Motor neuron (in vitro differentiated cells): ENCODE measurements at regions not wholly inside any gene's neighbourhood (a gene's known extent, or its start where the extent isn't known, plus 50 kb on each side); places are given as distances from the start of the nearest gene placed in this dataset.

Source experiments
- ATAC-seq, 8 experiments: fragments of 200-7000 bp; cut with Tn5 transposase; replicated peaks in 6 of 8; 2 replicates each; pipeline ENCODE4 v1.8.0; 2021; ENCODE audit warnings: mild to moderate bottlenecking in 8 of 8, moderate library complexity in 8 of 8
- H3K27ac ChIP-seq, 2 donors: fragments of 250-450 bp; sonication (Bioruptor Pico); 2 replicates each; pipeline ENCODE4 v1.9.0; 2021; ENCODE audit warnings: antibody characterized with exemption in 2 of 2, mild to moderate bottlenecking in 2 of 2, moderate library complexity in 1 of 2
- H3K4me1 ChIP-seq, 2 donors: fragments of 250-450 bp; sonication (Bioruptor Pico); replicated peaks in 1 of 2; 2 replicates each; pipeline ENCODE4 v1.6.1; 2021; ENCODE audit warnings: antibody characterized with exemption in 2 of 2, mild to moderate bottlenecking in 2 of 2, moderate library complexity in 1 of 2
- H3K4me3 ChIP-seq, 5 donors: fragments of 250-450 bp; sonication (Bioruptor Pico); 2 replicates each; pipeline ENCODE4 v1.9.0; 2021; ENCODE audit warnings: antibody characterized with exemption in 5 of 5, mild to moderate bottlenecking in 5 of 5, moderate library complexity in 4 of 5
- WGBS, 10 experiments: fragments of 450-650 bp; shearing (Covaris generic); methylation state at CpG; one replicate each; pipeline ENCODE4 v1.0.0; 2022; 5-methylcytosine and 5-hydroxymethylcytosine counted together
- in situ Hi-C, 9 experiments: fragments of 400-800 bp; cut with MboI; loops; one replicate each; pipeline ENCODE4 v1.15.0; 2021; ENCODE audit warnings: low sequenced_read_pairs in 9 of 9, low pct_unique_long_range_greater_than_20kb in 2 of 9; ENCODE audit not compliant: unreplicated experiment in 9 of 9

DNA sequence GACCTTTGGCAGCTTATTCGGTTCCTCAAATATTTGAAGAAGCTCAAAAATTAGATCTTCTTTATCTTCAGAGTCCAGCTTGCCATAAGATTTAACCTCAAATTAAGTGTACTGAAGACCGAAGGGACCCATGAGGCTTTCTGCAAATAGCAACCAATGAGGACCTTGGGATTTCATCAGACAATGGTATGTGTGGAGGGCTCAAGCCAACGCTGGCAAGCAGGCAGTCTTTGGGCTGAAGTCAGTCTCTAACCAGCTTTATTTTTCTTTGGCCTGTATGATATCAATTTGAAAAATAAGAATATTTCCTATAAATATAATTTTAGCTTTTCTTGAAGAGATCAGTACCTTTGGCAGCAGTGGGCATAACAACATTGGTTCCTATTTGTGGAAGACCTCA lies 692.7 kb downstream of the MCTP2 start:
- no peak for ATAC-seq
- H3K4me1 ChIP-seq = peaks cover 0 to 8% of the 10 kb centered on the region in 2 donors
- in situ Hi-C loops = no loop called here
- H3K27ac ChIP-seq = no peak overlapping the region
- WGBS, 10 experiments = 0 to 100% (median 83%) methylated on average over 1 to 3 of the region's 3 CpGs; no CpG with 5 or more reads in 1 of the 10 experiments
- H3K4me3 ChIP-seq = no peak overlapping the region

DNA sequence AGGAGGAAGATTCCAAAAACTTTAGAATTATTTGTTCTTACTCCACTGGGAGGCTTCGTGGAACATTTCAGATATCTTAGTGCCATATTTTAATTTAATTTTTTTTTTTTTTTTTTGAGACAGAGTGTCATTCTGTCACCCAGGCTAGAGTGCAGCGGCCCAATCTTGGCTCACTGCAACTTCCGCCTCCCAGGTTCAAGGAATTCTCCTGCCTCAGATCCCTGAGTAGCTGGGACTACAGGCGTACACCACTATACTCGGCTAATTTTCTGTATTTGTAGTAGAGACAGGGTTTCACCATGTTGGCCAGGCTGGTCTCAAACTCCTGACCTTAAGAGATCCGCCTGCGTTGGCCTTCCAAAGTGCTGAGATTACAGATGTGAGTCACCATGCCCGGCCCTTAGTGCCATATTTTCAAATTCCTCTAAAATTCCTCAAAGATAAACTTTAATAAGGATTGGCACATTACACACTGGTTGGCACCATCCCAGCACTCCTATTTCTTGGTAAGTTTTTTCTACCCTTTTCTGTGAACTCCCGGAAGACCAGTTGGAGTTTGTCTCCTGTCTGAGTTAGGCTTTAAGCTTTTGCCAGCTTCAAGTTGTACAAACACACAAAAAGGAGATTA lies 693.7 kb downstream of the MCTP2 start:
- in situ Hi-C loops = no loop called here
- Histone ChIP-seq H3K27ac (no peak overlapping the region), H3K4me1 (peaks cover 0 to 8% of the 10 kb centered on the region in 2 donors), H3K4me3 (no peak overlapping the region)
- 31 to 97% (median 91%) methylated on average over 2 to 7 of the region's 9 CpGs for WGBS, 10 experiments
- no peak for ATAC-seq

- H3K4me1 ChIP-seq = peaks cover 0 to 8% of the 10 kb centered on the region in 2 donors
- ATAC-seq = peak in 1 of 8 experiments; percentile 75
- H3K4me3 ChIP-seq = no peak overlapping the region
- 25 to 100% (median 83%) methylated on average over 1 to 3 of the region's 3 CpGs; no CpG with 5 or more reads in 2 of the 10 experiments for WGBS, 10 experiments
- no peak overlapping the region for H3K27ac ChIP-seq
- in situ Hi-C loops = no loop called here
Measured at GRCh38 chr15:94925680-94926079, 694.3 kb downstream of the MCTP2 start.

- Histone ChIP-seq H3K4me3 (no peak overlapping the region), H3K4me1 (peaks cover 0 to 8% of the 10 kb centered on the region in 2 donors), H3K27ac (no peak overlapping the region)
- 0 to 100% (median 73%) methylated on average over 1 to 3 of the region's 3 CpGs; no CpG with 5 or more reads in 1 of the 10 experiments for WGBS, 10 experiments
- ATAC-seq = peak in 2 of 8 experiments; percentile 76 to 95
- in situ Hi-C loops = no loop called here
Measured at GRCh38 chr15:94927003-94927402, 695.6 kb downstream of the MCTP2 start.

DNA sequence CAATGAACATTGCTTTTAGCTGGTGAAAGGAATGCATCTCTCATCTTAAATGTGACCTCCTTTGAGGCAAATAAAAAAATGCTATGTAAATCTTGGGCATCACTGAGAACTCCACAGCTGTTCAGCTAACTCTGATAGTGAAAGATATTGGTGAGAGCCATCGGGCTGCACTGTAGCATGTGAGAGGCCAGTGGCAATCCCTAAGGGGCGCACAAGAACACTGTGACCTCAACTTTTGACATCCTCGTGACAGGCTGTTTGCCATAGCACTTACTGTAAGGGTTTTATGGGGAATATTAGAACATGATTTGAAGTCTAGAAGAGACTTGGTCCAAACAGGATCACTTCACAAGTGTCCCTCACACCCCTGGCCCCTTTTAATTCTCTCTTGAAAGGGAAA lies 697.9 kb downstream of the MCTP2 start:
- Histone ChIP-seq H3K4me1 (peaks cover 0 to 8% of the 10 kb centered on the region in 2 donors), H3K4me3 (no peak overlapping the region), H3K27ac (no peak overlapping the region)
- in situ Hi-C loops = no loop called here
- 0 to 100% (median 73%) methylated on average over 1 to 3 of the region's 3 CpGs; no CpG with 5 or more reads in 2 of the 10 experiments for whole genome bisulfite sequencing, 10 experiments
- ATAC-seq = peak in 1 of 8 experiments; percentile 24

DNA sequence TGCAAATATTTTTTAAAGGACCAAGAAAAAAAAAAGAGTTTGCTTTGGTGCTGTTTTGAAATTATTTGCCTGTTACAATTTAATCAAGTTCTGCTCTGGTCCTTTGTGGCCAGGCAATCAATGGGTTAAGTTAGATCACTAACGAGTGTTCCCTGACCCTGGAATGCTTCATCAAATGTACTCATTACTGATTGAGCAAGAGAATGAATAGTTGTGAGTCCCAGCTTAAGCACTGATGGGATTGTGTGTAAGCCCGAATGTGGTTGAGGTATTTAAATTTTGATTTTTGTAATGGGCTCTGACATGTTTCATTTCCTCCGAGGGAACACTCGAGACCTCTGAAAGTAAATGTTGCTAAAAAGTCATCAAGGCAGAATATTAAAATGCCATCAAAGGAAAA lies 699.1 kb downstream of the MCTP2 start:
- H3K4me1 ChIP-seq = peaks cover 0 to 8% of the 10 kb centered on the region in 2 donors
- in situ Hi-C loops = no loop called here
- ATAC-seq = no peak

GRCh38 chr15:94930960-94931359 lies 699.6 kb downstream of the MCTP2 start:
- H3K4me1 ChIP-seq = peaks cover 0 to 7% of the 10 kb centered on the region in 2 donors
- H3K27ac ChIP-seq = no peak overlapping the region
- no peak for ATAC-seq
- no peak overlapping the region for H3K4me3 ChIP-seq
- 0 to 100% (median 83%) methylated on average over 1 to 4 of the region's 4 CpGs; no CpG with 5 or more reads in 1 of the 10 experiments for WGBS, 10 experiments
- in situ Hi-C loops = no loop called here

More for the DNA sequence above, 699.1 kb downstream of the MCTP2 start:
- Histone ChIP-seq H3K4me3 (no peak overlapping the region), H3K27ac (no peak overlapping the region)
- 12 to 95% (median 67%) methylated on average over 2 to 4 of the region's 4 CpGs; no CpG with 5 or more reads in 1 of the 10 experiments for WGBS, 10 experiments

DNA sequence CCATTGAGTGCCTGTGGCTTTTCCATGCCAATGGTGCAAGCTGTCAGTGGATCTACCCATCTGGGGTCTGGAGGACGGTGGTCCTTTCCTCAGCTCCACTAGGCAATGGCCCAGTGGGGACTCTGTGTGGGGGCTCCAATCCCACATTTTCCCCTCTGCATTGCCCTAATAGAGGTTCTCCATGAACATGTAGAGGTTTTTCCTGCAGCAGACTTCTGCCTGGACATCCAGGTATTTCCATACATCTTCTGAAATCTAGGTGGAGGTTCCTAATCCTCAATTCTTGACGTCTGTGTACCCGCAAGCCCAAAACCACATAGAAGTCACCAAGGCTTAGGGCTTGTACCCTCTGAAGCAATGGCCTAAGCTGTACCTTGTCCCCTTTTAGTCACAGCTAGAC lies 703.1 kb downstream of the MCTP2 start:
- 40 to 100% (median 90%) methylated on average over 1 of the region's 3 CpGs; no CpG with 5 or more reads in 6 of the 10 experiments for WGBS, 10 experiments
- Histone ChIP-seq H3K4me1 (no peaks in the 10 kb centered on the region), H3K27ac (no peak overlapping the region), H3K4me3 (no peak overlapping the region)
- ATAC-seq = no peak
- in situ Hi-C loops = no loop called here

DNA sequence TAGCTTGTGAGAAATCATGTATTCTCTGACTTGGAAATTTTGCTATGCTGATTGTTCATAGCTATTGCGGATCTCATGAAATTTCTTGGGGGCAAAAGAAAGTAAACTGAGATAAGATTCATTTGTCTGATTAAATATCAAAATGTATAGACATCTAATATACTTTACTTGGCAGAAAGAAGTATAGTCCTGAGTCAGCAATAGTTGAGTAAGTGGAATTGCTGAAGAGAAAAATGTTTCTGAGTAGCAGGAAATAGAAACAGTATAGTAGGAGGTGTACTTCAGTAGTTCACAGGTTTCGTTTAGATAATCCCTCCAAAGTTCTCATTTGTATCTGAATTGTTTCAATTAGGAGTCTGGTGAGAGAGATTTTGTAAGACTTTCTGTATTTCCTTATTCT lies 705.9 kb downstream of the MCTP2 start:
- ATAC-seq = no peak
- Histone ChIP-seq H3K4me3 (no peak overlapping the region), H3K27ac (no peak overlapping the region), H3K4me1 (no peaks in the 10 kb centered on the region)
- 0 to 100% (median 96%) methylated on average over 1 to 2 of the region's 2 CpGs; no CpG with 5 or more reads in 1 of the 10 experiments for WGBS, 10 experiments
- in situ Hi-C loops = no loop called here

GRCh38 chr15:94943888-94944287 lies 712.5 kb downstream of the MCTP2 start:
- Histone ChIP-seq H3K27ac (no peak overlapping the region), H3K4me1 (no peaks in the 10 kb centered on the region), H3K4me3 (no peak overlapping the region)
- in situ Hi-C loops = no loop called here
- no peak for ATAC-seq

DNA sequence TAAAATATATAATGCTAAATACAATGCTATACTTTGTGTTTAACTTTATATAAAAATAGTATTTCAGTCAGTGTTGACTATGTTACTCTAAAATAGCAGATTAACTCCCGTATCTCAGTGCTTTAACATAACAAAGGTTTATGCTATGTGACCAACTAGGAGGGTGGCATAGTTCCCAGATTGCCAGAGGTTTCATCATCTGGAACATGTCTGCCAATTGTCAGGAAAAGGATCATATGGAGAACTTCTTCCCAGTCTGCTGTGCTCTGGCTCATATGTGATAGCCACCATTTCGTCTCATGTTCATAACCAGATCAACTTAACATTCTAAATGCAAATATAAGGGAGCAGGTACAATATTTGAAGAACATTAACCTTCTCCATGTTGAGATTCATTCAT lies 720.2 kb downstream of the MCTP2 start:
- in situ Hi-C loops = no loop called here
- 6 to 83% (median 58%) methylated on average over 1 to 2 of the region's 2 CpGs; no CpG with 5 or more reads in 1 of the 10 experiments for WGBS, 10 experiments

GRCh38 chr15:94963953-94964352 lies 732.6 kb downstream of the MCTP2 start:
- Histone ChIP-seq H3K4me3 (no peak overlapping the region), H3K4me1 (peaks cover 0 to 10% of the 10 kb centered on the region in 2 donors), H3K27ac (no peak overlapping the region)
- in situ Hi-C loops = no loop called here
- ATAC-seq = no peak

More for the DNA sequence above, 720.2 kb downstream of the MCTP2 start:
- Histone ChIP-seq H3K4me3 (no peak overlapping the region), H3K27ac (peak overlapping the region in 1 of 2 donors; percentile 55), H3K4me1 (peaks cover 0 to 9% of the 10 kb centered on the region in 2 donors)
- no peak for ATAC-seq

- H3K4me3 ChIP-seq = no peak overlapping the region
- WGBS, 10 experiments = 0 to 91% (median 57%) methylated on average over 1 to 3 of the region's 3 CpGs
- H3K4me1 ChIP-seq = peaks cover 5 to 22% of the 10 kb centered on the region in 2 donors
- H3K27ac ChIP-seq = no peak overlapping the region
- ATAC-seq = no peak
- in situ Hi-C loops = no loop called here
Measured at GRCh38 chr15:94965593-94965992, 734.2 kb downstream of the MCTP2 start.

- H3K27ac ChIP-seq = no peak overlapping the region
- ATAC-seq = no peak
- in situ Hi-C loops = no loop called here
- H3K4me1 ChIP-seq = peaks cover 11 to 44% of the 10 kb centered on the region in 2 donors
- 10 to 80% (median 45%) methylated on average over 1 to 5 of the region's 5 CpGs for WGBS, 10 experiments
- no peak overlapping the region for H3K4me3 ChIP-seq
Measured at GRCh38 chr15:94968133-94968532, 736.8 kb downstream of the MCTP2 start.
